ENCODE measurements at regions not wholly inside any gene's neighbourhood (a gene's known extent, or its start where the extent isn't known, plus 50 kb on each side); places are given as distances from the start of the nearest gene placed in this dataset.

GRCh38 chr17:51421525-51421924 lies 161.2 kb downstream of the UTP18 start:
- TF ChIP-seq YY1 (IDR thresholded peaks at IDR 0.05; ENCODE audit: low read depth, low read length) (no peak), BHLHE40 (IDR thresholded peaks at IDR 0.05; ENCODE audit: borderline replicate concordance in 1 of 2, low read depth in 2 of 2, low read length in 1 of 2) (no peak), ZNF217 (IDR thresholded peaks at IDR 0.05) (no peak), POLR2A (IDR thresholded peaks at IDR 0.05; ENCODE audit: low read depth, low read length) (no peak), RAD21 (IDR thresholded peaks at IDR 0.05; ENCODE audit: insufficient read depth, low read depth, low read length) (no peak), CTCF (IDR thresholded peaks at IDR 0.05 in 2 of 3, conservative IDR thresholded peaks at IDR 0.05 in 1 of 3; ENCODE audit: control insufficient read depth in 2 of 3, extremely low read depth in 1 of 3, insufficient read depth in 1 of 3, low read depth in 3 of 3, low read length in 3 of 3) (no peak), CHD2 (IDR thresholded peaks at IDR 0.05; ENCODE audit: borderline replicate concordance, low read depth, low read length) (no peak), ZNF24 (IDR thresholded peaks at IDR 0.05) (no peak), SUZ12 (IDR thresholded peaks at IDR 0.05; ENCODE audit: unreplicated experiment) (no peak), DPF2 (IDR thresholded peaks at IDR 0.05) (no peak), SPI1 (IDR thresholded peaks at IDR 0.05; ENCODE audit: borderline replicate concordance, insufficient read depth, low read depth, low read length) (no peak), SMC3 (IDR thresholded peaks at IDR 0.05; ENCODE audit: borderline replicate concordance, low read length) (no peak)
- TF ChIP-seq, protein P1, sequence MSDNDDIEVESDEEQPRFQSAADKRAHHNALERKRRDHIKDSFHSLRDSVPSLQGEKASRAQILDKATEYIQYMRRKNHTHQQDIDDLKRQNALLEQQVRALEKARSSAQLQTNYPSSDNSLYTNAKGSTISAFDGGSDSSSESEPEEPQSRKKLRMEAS (IDR thresholded peaks at IDR 0.05; ENCODE audit: low read depth, low read length) = no peak
- TF ChIP-seq, protein P2, sequence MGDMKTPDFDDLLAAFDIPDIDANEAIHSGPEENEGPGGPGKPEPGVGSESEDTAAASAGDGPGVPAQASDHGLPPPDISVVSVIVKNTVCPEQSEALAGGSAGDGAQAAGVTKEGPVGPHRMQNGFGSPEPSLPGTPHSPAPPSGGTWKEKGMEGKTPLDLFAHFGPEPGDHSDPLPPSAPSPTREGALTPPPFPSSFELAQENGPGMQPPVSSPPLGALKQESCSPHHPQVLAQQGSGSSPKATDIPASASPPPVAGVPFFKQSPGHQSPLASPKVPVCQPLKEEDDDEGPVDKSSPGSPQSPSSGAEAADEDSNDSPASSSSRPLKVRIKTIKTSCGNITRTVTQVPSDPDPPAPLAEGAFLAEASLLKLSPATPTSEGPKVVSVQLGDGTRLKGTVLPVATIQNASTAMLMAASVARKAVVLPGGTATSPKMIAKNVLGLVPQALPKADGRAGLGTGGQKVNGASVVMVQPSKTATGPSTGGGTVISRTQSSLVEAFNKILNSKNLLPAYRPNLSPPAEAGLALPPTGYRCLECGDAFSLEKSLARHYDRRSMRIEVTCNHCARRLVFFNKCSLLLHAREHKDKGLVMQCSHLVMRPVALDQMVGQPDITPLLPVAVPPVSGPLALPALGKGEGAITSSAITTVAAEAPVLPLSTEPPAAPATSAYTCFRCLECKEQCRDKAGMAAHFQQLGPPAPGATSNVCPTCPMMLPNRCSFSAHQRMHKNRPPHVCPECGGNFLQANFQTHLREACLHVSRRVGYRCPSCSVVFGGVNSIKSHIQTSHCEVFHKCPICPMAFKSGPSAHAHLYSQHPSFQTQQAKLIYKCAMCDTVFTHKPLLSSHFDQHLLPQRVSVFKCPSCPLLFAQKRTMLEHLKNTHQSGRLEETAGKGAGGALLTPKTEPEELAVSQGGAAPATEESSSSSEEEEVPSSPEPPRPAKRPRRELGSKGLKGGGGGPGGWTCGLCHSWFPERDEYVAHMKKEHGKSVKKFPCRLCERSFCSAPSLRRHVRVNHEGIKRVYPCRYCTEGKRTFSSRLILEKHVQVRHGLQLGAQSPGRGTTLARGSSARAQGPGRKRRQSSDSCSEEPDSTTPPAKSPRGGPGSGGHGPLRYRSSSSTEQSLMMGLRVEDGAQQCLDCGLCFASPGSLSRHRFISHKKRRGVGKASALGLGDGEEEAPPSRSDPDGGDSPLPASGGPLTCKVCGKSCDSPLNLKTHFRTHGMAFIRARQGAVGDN (IDR thresholded peaks at IDR 0.05) = no peak

Data from GM12878 (cell line).